ENCODE measurements at regions not wholly inside any gene's neighbourhood (a gene's known extent, or its start where the extent isn't known, plus 50 kb on each side); places are given as distances from the start of the nearest gene placed in this dataset.

DNA sequence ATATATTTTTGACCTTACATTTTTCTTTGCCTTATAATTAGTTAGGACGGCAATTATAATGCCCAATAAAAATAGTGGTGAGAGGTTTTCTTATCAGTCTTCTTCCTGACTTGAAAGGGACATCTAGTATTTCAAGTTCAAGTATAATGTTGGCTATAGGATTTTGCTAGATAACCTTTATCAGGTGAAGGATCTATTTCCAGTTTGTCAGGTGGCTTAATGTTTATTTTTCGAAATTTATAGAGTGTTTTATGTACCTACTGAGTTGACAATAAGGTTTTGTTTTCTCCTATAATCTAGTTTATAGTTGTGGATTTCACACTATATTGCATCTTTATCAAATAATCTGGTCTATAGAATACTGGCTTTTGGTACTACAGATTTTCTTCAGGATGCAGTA, 351.8 kb upstream of the FGF13 start:
- no peak for TF ChIP-seq POLR2A (IDR thresholded peaks at IDR 0.05)
- no peak for TF ChIP-seq POLR2AphosphoS5 (IDR thresholded peaks at IDR 0.05)
- TF ChIP-seq EP300 (IDR thresholded peaks at IDR 0.05) = no peak
- TF ChIP-seq CTCF (IDR thresholded peaks at IDR 0.05) = no peak
- H3K4me3 ChIP-seq = no peak overlapping the region
- no peaks in the 10 kb centered on the region for H3K4me1 ChIP-seq
- H3K36me3 ChIP-seq = no peaks in the 10 kb centered on the region
- no peak overlapping the region for H3K27ac ChIP-seq
- H3K27me3 ChIP-seq = no peaks in the 10 kb centered on the region
- no peak for DNase-seq (ENCODE audit: low spot score in 2 of 2)
- H3K9me3 ChIP-seq = no peaks in the 10 kb centered on the region
- 64% methylated on average over 2 of the region's 2 CpGs for WGBS

- H3K27ac ChIP-seq = no peak overlapping the region
- H3K4me1 ChIP-seq = no peaks in the 10 kb centered on the region
- H3K27me3 ChIP-seq = no peaks in the 10 kb centered on the region
- 57% methylated on average over 4 of the region's 4 CpGs for WGBS
- H3K9me3 ChIP-seq = no peaks in the 10 kb centered on the region
- no peaks in the 10 kb centered on the region for H3K36me3 ChIP-seq
- no peak overlapping the region for H3K4me3 ChIP-seq
- no peak for DNase-seq (ENCODE audit: low spot score in 2 of 2)
- TF ChIP-seq POLR2A (IDR thresholded peaks at IDR 0.05) = no peak
- TF ChIP-seq EP300 (IDR thresholded peaks at IDR 0.05) = no peak
- no peak for TF ChIP-seq POLR2AphosphoS5 (IDR thresholded peaks at IDR 0.05)
- no peak for TF ChIP-seq CTCF (IDR thresholded peaks at IDR 0.05)
These were observed 347.4 kb upstream of the FGF13 start for GRCh38 chrX:139058831-139059495.

GRCh38 chrX:139052461-139052860, 340.9 kb upstream of the FGF13 start:
- Histone ChIP-seq H3K9me3 (no peaks in the 10 kb centered on the region), H3K4me1 (no peaks in the 10 kb centered on the region), H3K27ac (no peak overlapping the region), H3K27me3 (no peaks in the 10 kb centered on the region), H3K4me3 (no peak overlapping the region), H3K36me3 (no peaks in the 10 kb centered on the region)
- DNase-seq (ENCODE audit: low spot score in 2 of 2) = no peak
- 59% methylated on average over 3 of the region's 3 CpGs for WGBS
- TF ChIP-seq POLR2AphosphoS5 (IDR thresholded peaks at IDR 0.05) (no peak), POLR2A (IDR thresholded peaks at IDR 0.05) (no peak), EP300 (IDR thresholded peaks at IDR 0.05) (no peak), CTCF (IDR thresholded peaks at IDR 0.05) (no peak)

- WGBS = 75% methylated on average over 1 of the region's 1 CpG
- H3K36me3 ChIP-seq = no peaks in the 10 kb centered on the region
- no peaks in the 10 kb centered on the region for H3K27me3 ChIP-seq
- H3K27ac ChIP-seq = no peak overlapping the region
- no peak for TF ChIP-seq POLR2AphosphoS5 (IDR thresholded peaks at IDR 0.05)
- no peak for TF ChIP-seq EP300 (IDR thresholded peaks at IDR 0.05)
- no peak for TF ChIP-seq POLR2A (IDR thresholded peaks at IDR 0.05)
- no peak for TF ChIP-seq CTCF (IDR thresholded peaks at IDR 0.05)
- H3K9me3 ChIP-seq = no peaks in the 10 kb centered on the region
- no peaks in the 10 kb centered on the region for H3K4me1 ChIP-seq
- DNase-seq (ENCODE audit: low spot score in 2 of 2) = no peak
- H3K4me3 ChIP-seq = no peak overlapping the region
These were observed 337.9 kb upstream of the FGF13 start for GRCh38 chrX:139049465-139049864.

DNA sequence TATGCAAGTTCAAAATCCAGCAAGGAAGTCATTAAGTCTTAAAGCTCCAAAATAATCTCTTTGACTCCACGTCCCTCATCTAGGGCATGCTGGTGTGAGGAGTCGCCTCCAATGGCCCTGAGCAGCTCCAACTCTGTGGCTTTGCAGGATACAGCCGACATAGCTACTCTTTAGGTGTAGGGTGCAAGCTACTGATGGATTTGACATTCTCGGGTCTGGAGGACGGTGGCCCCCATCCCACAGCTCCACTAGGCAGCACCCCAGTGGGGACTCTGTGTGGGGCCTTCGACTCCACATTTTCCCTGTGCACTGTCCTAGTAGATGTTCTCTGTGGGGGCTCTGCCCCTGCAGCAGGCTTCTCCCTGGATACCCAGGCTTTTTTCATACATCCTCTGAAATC, 333.2 kb upstream of the FGF13 start:
- no peaks in the 10 kb centered on the region for H3K4me1 ChIP-seq
- H3K4me3 ChIP-seq = no peak overlapping the region
- H3K27ac ChIP-seq = no peak overlapping the region
- no peaks in the 10 kb centered on the region for H3K36me3 ChIP-seq
- TF ChIP-seq POLR2A (IDR thresholded peaks at IDR 0.05) (no peak), CTCF (IDR thresholded peaks at IDR 0.05) (no peak), POLR2AphosphoS5 (IDR thresholded peaks at IDR 0.05) (no peak), EP300 (IDR thresholded peaks at IDR 0.05) (no peak)
- WGBS = 80% methylated on average over 6 of the region's 6 CpGs
- peak in 1 of 2 donors; percentile 36 for DNase-seq (ENCODE audit: low spot score in 2 of 2)
- H3K9me3 ChIP-seq = no peaks in the 10 kb centered on the region
- no peaks in the 10 kb centered on the region for H3K27me3 ChIP-seq
